GM12864 (cell line): ENCODE measurements at regions not wholly inside any gene's neighbourhood (a gene's known extent, or its start where the extent isn't known, plus 50 kb on each side); places are given as distances from the start of the nearest gene placed in this dataset.

Experiments used
- DNase-seq: peaks from one replicate; pipeline ENCODE4 v3.0.0-alpha.2; 2011; ENCODE audit warnings: low read depth
- H3K4me3 ChIP-seq: 2 replicates; pipeline ENCODE4 v1.5.1; 2011; ENCODE audit warnings: mild to moderate bottlenecking, low read depth, low read length, control low read depth
- CTCF ChIP-seq: IDR thresholded peaks from 2 replicates; pipeline ENCODE4 v1.5.1; 2011; ENCODE audit warnings: low read depth, mild to moderate bottlenecking, moderate library complexity, low read length, control low read depth, inconsistent platforms; ENCODE audit errors: missing control alignments

- no peak for TF ChIP-seq CTCF
- H3K4me3 ChIP-seq: no peak overlapping the region
- DNase-seq: no peak
Measured at GRCh38 chr13:44267980-44268379, 105.6 kb upstream of the SERP2 start.

GRCh38 chr13:44268980-44269379, 104.6 kb upstream of the SERP2 start:
- no peak for TF ChIP-seq CTCF
- no peak for DNase-seq
- no peak overlapping the region for H3K4me3 ChIP-seq

DNA sequence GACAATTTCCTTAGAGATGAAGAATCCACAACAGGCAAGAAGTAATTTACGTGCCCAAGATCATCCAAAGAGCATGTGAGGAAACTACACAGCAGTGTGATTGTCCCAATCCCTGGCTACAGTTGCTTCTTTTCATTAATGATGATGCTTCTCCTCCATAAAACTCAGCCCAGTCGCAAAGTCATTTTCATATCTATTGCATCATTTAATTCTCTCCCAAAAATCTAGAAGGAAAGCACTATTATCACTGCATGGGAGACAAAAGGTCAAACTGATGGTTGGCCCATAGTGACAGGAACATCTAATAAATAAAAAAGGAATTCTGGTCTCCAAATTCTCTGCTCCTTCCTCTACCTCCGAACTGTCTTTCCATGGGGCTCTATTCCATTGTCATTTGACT, 103.5 kb upstream of the SERP2 start:
- no peak for TF ChIP-seq CTCF
- DNase-seq: no peak
- H3K4me3 ChIP-seq: no peak overlapping the region

DNA sequence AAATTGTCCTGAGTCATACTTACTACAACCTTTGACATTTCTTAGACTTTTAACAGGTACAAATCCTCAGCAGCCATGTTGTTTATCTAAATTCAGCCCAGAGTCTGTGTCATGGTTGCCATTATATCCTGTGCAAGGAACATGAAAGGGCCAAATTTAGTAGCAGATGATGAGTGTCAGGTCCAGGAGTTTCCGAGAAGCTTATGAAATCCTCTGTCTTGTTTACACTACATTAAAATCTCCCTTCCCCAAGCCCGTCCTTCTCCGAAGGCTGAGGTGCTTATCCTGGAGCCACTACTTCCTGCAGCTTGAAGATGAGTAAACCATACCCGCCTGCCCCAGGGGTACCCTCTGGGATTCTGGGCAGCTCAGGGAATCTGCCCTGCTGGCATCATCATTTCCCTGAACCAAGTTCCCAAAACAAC, 102.6 kb upstream of the SERP2 start:
- no peak overlapping the region for H3K4me3 ChIP-seq
- TF ChIP-seq CTCF: no peak
- no peak for DNase-seq

GRCh38 chr13:44271473-44271872, 102.2 kb upstream of the SERP2 start:
- no peak for TF ChIP-seq CTCF
- H3K4me3 ChIP-seq: no peak overlapping the region
- DNase-seq: no peak

GRCh38 chr13:44271915-44272341, 101.7 kb upstream of the SERP2 start:
- no peak overlapping the region for H3K4me3 ChIP-seq
- no peak for DNase-seq
- no peak for TF ChIP-seq CTCF

GRCh38 chr13:44272692-44273091, 100.9 kb upstream of the SERP2 start:
- DNase-seq: no peak
- TF ChIP-seq CTCF: no peak
- no peak overlapping the region for H3K4me3 ChIP-seq
